HepG2 (cell line): ENCODE measurements at regions not wholly inside any gene's neighbourhood (a gene's known extent, or its start where the extent isn't known, plus 50 kb on each side); places are given as distances from the start of the nearest gene placed in this dataset.

Source experiments
- FOXA1 ChIP-seq, 2 experiments: fragments of 450-650 bp in 1 of 2; sonication (generic) in 1 of 2; formaldehyde crosslinking in 1 of 2; IDR thresholded peaks; 2 replicates each; pipeline versions ENCODE4 v1.4.0 to v1.6.1; 2016 to 2020; ENCODE audit warnings: missing genetic modification reagents in 1 of 2
- NR2C2 ChIP-seq: sonication (generic); formaldehyde crosslinking; IDR thresholded peaks from 2 replicates; pipeline ENCODE4 v1.4.0; 2020; ENCODE audit warnings: missing genetic modification reagents, mild to moderate bottlenecking, moderate library complexity, borderline replicate concordance
- ZNF749 ChIP-seq: sonication (generic); formaldehyde crosslinking; IDR thresholded peaks from 2 replicates; pipeline ENCODE4 v1.8.0; 2022; ENCODE audit warnings: mild to moderate bottlenecking, missing genetic modification reagents, moderate library complexity, borderline replicate concordance
- TF ChIP-seq, protein P1 (sequence below): IDR thresholded peaks from 2 replicates; pipeline ENCODE4 v1.6.1; 2016; ENCODE audit warnings: missing compliant biosample characterization, missing genetic modification reagents, borderline replicate concordance

DNA sequence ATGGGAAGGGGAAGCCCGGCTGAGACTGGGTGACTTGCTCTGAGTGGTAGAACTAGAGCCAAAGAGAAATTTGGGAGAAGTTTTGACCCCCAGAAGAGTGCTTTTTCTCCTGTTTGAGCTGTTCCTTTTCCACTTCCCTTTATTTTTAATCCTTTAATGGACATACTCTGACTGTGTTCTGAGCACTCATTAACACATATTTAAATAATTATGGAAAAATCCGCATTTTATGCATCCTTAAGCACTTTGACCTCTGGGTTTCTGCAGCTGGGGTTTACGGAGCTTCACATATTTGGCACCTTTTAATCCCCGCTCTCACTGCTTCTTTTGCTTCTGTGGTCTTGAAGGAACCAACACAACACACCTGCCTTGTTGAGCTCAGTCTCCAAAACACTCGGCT, 114.7 kb downstream of the FOXL1 start:
- TF ChIP-seq, protein P1, sequence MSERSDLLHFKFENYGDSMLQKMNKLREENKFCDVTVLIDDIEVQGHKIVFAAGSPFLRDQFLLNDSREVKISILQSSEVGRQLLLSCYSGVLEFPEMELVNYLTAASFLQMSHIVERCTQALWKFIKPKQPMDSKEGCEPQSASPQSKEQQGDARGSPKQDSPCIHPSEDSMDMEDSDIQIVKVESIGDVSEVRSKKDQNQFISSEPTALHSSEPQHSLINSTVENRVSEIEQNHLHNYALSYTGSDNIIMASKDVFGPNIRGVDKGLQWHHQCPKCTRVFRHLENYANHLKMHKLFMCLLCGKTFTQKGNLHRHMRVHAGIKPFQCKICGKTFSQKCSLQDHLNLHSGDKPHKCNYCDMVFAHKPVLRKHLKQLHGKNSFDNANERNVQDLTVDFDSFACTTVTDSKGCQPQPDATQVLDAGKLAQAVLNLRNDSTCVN (CRISPR knock-in tag) = no peak
- TF ChIP-seq FOXA1 (IDR thresholded peaks at IDR 0.05) (no peak), FOXA1 (CRISPR knock-in tag; IDR thresholded peaks at IDR 0.05) (no peak), NR2C2 (no peak), ZNF749 (CRISPR knock-in tag) (no peak)
